RWPE1 (cell line): ENCODE measurements at regions not wholly inside any gene's neighbourhood (a gene's known extent, or its start where the extent isn't known, plus 50 kb on each side); places are given as distances from the start of the nearest gene placed in this dataset.

ENCODE experiments used
- CTCF ChIA-PET: fragments of 350-600 bp; sonication (Branson Sonifier 250); formaldehyde crosslinking; extraction: SDS; loops from one replicate; lab custom pipeline; 2021; lab: Yijun Ruan, JAX
- POLR2A ChIA-PET: fragments of 400-600 bp; formaldehyde crosslinking; extraction: SDS; loops from one replicate; lab custom pipeline; 2020; ENCODE audit warnings: antibody characterized with exemption; ENCODE audit not compliant: low non-redundant PET; lab: Yijun Ruan, JAX
- DNase-seq: peaks from one replicate; pipeline ENCODE4 v3.0.0; 2012; ENCODE audit warnings: low spot score
- H3K27ac ChIP-seq: fragments of 450-650 bp; 2 replicates; pipeline ENCODE4 v1.5.1; 2017
- TF ChIP-seq, protein P1 (sequence below): fragments of 450-650 bp; conservative IDR thresholded peaks from 2 replicates; pipeline ENCODE4 v1.5.1; 2017; ENCODE audit warnings: low read depth, mild to moderate bottlenecking

GRCh38 chr3:187912007-187912406 lies 166.7 kb upstream of the BCL6 start:
- no peak for DNase-seq
- POLR2A ChIA-PET, result no interaction called here
- CTCF ChIA-PET, result no interaction called here
- TF ChIP-seq, protein P1, sequence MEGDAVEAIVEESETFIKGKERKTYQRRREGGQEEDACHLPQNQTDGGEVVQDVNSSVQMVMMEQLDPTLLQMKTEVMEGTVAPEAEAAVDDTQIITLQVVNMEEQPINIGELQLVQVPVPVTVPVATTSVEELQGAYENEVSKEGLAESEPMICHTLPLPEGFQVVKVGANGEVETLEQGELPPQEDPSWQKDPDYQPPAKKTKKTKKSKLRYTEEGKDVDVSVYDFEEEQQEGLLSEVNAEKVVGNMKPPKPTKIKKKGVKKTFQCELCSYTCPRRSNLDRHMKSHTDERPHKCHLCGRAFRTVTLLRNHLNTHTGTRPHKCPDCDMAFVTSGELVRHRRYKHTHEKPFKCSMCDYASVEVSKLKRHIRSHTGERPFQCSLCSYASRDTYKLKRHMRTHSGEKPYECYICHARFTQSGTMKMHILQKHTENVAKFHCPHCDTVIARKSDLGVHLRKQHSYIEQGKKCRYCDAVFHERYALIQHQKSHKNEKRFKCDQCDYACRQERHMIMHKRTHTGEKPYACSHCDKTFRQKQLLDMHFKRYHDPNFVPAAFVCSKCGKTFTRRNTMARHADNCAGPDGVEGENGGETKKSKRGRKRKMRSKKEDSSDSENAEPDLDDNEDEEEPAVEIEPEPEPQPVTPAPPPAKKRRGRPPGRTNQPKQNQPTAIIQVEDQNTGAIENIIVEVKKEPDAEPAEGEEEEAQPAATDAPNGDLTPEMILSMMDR, result no peak
- no peak overlapping the region for H3K27ac ChIP-seq

GRCh38 chr3:187913617-187914033 lies 168.4 kb upstream of the BCL6 start:
- TF ChIP-seq, protein P1, result no peak
- peak; percentile 45 for DNase-seq
- ChIA-PET POLR2A (no interaction called here), CTCF (interaction anchor here (0.7 kb wide), 2 partner anchors 21 to 111 kb away, joined by 3 to 4 read pairs; no protein-coding TSS in a partner anchor)
- no peak overlapping the region for H3K27ac ChIP-seq

DNA sequence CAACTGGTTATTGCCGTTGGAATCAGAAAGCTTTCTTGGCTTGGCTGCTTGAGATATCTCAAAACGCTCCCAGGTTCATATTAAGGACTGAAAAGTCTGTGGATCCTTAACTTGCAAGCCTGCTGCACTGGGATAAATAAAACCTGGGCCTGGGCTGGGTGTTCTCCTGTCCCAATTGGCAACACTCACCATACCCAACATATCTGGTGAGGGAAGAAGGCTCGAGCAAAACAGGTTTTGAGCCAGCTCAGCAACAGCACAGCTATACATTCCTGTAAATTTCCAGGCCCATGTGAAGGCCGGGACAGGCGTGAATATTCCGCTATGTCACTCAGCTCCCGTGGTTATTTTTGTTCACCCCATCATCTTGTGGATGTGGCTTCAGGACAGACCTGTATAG lies 169.0 kb upstream of the BCL6 start:
- DNase-seq, result peak; percentile 9
- TF ChIP-seq, protein P1, result no peak
- no peak overlapping the region for H3K27ac ChIP-seq
- CTCF ChIA-PET, result interaction anchor here (0.7 kb wide), 1 partner anchor 112 kb away, joined by 3 read pairs; no protein-coding TSS in a partner anchor
- POLR2A ChIA-PET, result no interaction called here

GRCh38 chr3:187916072-187916471 lies 170.8 kb upstream of the BCL6 start:
- no peak overlapping the region for H3K27ac ChIP-seq
- TF ChIP-seq, protein P1, result no peak
- DNase-seq, result no peak
- ChIA-PET POLR2A (no interaction called here), CTCF (interaction anchor here (0.6 kb wide), 2 partner anchors 39 to 1602 kb away, joined by 3 to 8 read pairs; no protein-coding TSS in a partner anchor)

DNA sequence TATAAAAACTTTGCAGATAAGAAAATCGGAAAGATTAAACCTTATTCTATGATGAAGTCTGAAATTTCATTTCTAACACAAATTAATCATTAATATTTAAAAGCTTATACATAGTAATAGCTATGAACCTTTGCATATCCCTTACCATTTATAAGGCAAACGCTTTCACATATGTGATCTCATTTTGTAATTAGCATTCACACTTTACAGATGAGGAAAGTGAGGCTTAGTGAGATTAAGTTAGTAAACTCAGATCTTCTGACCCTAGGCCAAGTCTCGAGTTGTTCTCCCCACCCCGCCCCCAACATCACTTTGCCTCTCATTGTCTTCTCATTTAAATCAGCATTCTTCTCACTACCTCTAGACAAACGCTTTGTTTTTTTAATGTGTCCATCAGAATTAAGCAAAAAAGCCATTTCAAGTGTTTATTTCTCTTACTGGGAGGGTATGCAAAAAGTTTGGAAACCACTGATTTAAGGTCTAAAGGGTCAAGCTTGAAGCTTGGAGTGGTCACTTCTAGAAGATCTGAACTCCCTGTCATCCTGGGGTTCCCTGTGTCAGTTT lies 172.9 kb upstream of the BCL6 start:
- ChIA-PET POLR2A (no interaction called here), CTCF (interaction anchor here (0.6 to 0.7 kb wide), 2 partner anchors 37 to 127 kb away, joined by 3 read pairs; no protein-coding TSS in a partner anchor)
- TF ChIP-seq, protein P1, result no peak
- H3K27ac ChIP-seq, result no peak overlapping the region
- DNase-seq, result no peak

DNA sequence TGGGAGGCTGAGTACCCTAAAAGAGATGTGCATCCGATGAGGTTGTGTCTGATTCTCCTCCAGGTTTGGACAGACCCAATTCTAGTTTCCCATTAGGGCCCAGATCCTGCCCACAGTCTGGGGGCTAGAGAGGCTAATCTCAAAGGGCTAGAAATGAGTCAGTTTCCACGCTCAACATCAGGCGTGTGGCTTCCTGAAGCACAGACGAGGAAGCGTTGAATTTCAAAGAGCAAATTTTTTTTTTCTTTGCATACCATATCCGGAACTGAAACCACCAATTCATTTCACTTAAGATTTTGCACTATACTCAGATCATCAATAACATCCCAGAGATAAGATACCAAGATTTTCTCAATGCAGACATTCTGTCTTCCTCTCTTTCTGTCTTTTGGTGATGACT lies 173.8 kb upstream of the BCL6 start:
- DNase-seq, result no peak
- H3K27ac ChIP-seq, result no peak overlapping the region
- CTCF ChIA-PET, result interaction anchor here (0.6 kb wide), 1 partner anchor 126 kb away, joined by 3 read pairs; no protein-coding TSS in a partner anchor

More for the DNA sequence above, 173.8 kb upstream of the BCL6 start:
- POLR2A ChIA-PET, result no interaction called here
- TF ChIP-seq, protein P1, result no peak
